HepG2 (cell line): ENCODE measurements at regions not wholly inside any gene's neighbourhood (a gene's known extent, or its start where the extent isn't known, plus 50 kb on each side); places are given as distances from the start of the nearest gene placed in this dataset.

Source experiments
- ATAC-seq: fragments of 200-7000 bp; cut with Tn5 transposase; 3 replicates; pipeline ENCODE4 v1.9.1; 2020; ENCODE audit warnings: mild to moderate bottlenecking, moderate library complexity
- BruUV-seq: library from RNA; stranded (reverse); fragments of 400-500 nt; replicated peaks from 2 replicates; lab custom pipeline; 2021; lab: Mats Ljungman, UMichigan
- CTCF ChIA-PET: fragments of 300-600 bp; formaldehyde crosslinking; extraction: SDS; loops from one replicate; lab custom pipeline; 2021; ENCODE audit warnings: low total read pairs, inconsistent platforms, low intra/inter-chr PET ratio; lab: Yijun Ruan, JAX
- POLR2A ChIA-PET: fragments of 350-600 bp; sonication (Branson Sonifier 250); formaldehyde crosslinking; loops from one replicate; lab custom pipeline; 2020; ENCODE audit warnings: antibody characterized with exemption, inconsistent platforms; lab: Yijun Ruan, JAX
- DNase-seq: peaks from one replicate; pipeline ENCODE4 v3.0.0-alpha.2; 2015; ENCODE audit warnings: low spot score
- FAIRE-seq: peaks from 3 replicates; lab custom pipeline; 2011; peaks lifted over from hg19 to GRCh38; lab: Jason Lieb, UNC
- H2AFZ ChIP-seq: one replicate; pipeline ENCODE4 v1.6.1; 2011; ENCODE audit warnings: low read length, inconsistent platforms
- H3K27ac ChIP-seq: fragments of 300-600 bp; 3 replicates; pipeline ENCODE4 v1.8.0; 2011; ENCODE audit warnings: mixed run types, mild to moderate bottlenecking, mixed read lengths, low read length, inconsistent platforms; ENCODE audit not compliant: insufficient read depth; ENCODE audit errors: extremely low read length
- H3K27me3 ChIP-seq, 2 experiments: fragments of 200-600 bp in 1 of 2; 2 replicates in 1 of 2; 3 replicates in 1 of 2; pipeline versions ENCODE4 v1.6.0 to v1.8.0; 2011; ENCODE audit warnings: low read length in 2 of 2, mild to moderate bottlenecking in 2 of 2, moderate library complexity in 2 of 2, inconsistent platforms in 1 of 2; ENCODE audit not compliant: insufficient read depth in 2 of 2, control insufficient read depth in 1 of 2
- H3K36me3 ChIP-seq, 2 experiments: fragments of 200-600 bp in 1 of 2; replicated peaks in 1 of 2; 2 replicates in 1 of 2; 3 replicates in 1 of 2; pipeline versions ENCODE4 v1.5.1 to v1.8.0; 2011; ENCODE audit warnings: low read length in 2 of 2, inconsistent platforms in 1 of 2; ENCODE audit not compliant: insufficient read depth in 2 of 2, control insufficient read depth in 1 of 2
- H3K4me1 ChIP-seq: 2 replicates; pipeline ENCODE4 v1.5.1; 2012; ENCODE audit warnings: low read length, inconsistent platforms; ENCODE audit not compliant: insufficient read depth
- H3K4me2 ChIP-seq: 2 replicates; pipeline ENCODE4 v1.6.0; 2011; ENCODE audit warnings: low read depth, low read length, inconsistent platforms
- H3K4me3 ChIP-seq, 3 experiments: fragments of 200-600 bp in 1 of 3; sonication (generic), shearing (Covaris generic) in 1 of 3; replicated peaks in 1 of 3; 2 replicates each; pipeline ENCODE4 v1.5.1; 2011 to 2016; ENCODE audit warnings: low read length in 3 of 3, inconsistent platforms in 2 of 3, low read depth in 2 of 3, mild to moderate bottlenecking in 2 of 3, control low read depth in 1 of 3, mixed read lengths in 1 of 3; ENCODE audit not compliant: insufficient read depth in 1 of 3
- H3K79me2 ChIP-seq: one replicate; pipeline ENCODE4 v1.6.1; 2011; ENCODE audit warnings: low read length, inconsistent platforms; ENCODE audit not compliant: insufficient read depth
- H3K9ac ChIP-seq: 2 replicates; pipeline ENCODE4 v1.6.0; 2011; ENCODE audit warnings: mild to moderate bottlenecking, low read depth, low read length, inconsistent platforms; ENCODE audit not compliant: insufficient read depth
- H3K9me3 ChIP-seq: 2 replicates; pipeline ENCODE4 v1.5.1; 2012; ENCODE audit warnings: mild to moderate bottlenecking, low read length
- H4K20me1 ChIP-seq: 2 replicates; pipeline ENCODE4 v1.6.0; 2011; ENCODE audit warnings: inconsistent platforms, mild to moderate bottlenecking, low read length, moderate library complexity; ENCODE audit not compliant: insufficient read depth
- ATF1 ChIP-seq: IDR thresholded peaks from 2 replicates; pipeline ENCODE4 v1.6.1; 2016; ENCODE audit warnings: mild to moderate bottlenecking, control low read depth
- DRAP1 ChIP-seq: IDR thresholded peaks from 2 replicates; pipeline ENCODE4 v1.6.1; 2016; ENCODE audit warnings: missing genetic modification reagents, missing compliant biosample characterization
- HOXA3 ChIP-seq: sonication (generic); formaldehyde crosslinking; IDR thresholded peaks from 2 replicates; pipeline ENCODE4 v1.5.0; 2020; ENCODE audit warnings: missing genetic modification reagents
- JARID2 ChIP-seq: sonication (generic); formaldehyde crosslinking; IDR thresholded peaks from 2 replicates; pipeline ENCODE4 v1.8.1; 2023; ENCODE audit warnings: missing genetic modification reagents, inconsistent platforms; ENCODE audit not compliant: insufficient replicate concordance
- MYPOP ChIP-seq: sonication (generic); formaldehyde crosslinking; IDR thresholded peaks from 2 replicates; pipeline ENCODE4 v1.8.1; 2023; ENCODE audit warnings: mild to moderate bottlenecking, moderate library complexity, missing genetic modification reagents
- PBX3 ChIP-seq: sonication (generic); formaldehyde crosslinking; IDR thresholded peaks from 2 replicates; pipeline ENCODE4 v1.8.1; 2023; ENCODE audit warnings: missing genetic modification reagents, inconsistent platforms, borderline replicate concordance
- PHF20 ChIP-seq: sonication (generic); formaldehyde crosslinking; IDR thresholded peaks from 2 replicates; pipeline ENCODE4 v1.5.0; 2020; ENCODE audit warnings: mild to moderate bottlenecking, missing genetic modification reagents
- TFAP4 ChIP-seq: sonication (generic); IDR thresholded peaks from 2 replicates; pipeline ENCODE4 v1.6.1; 2016; ENCODE audit warnings: low read depth, borderline replicate concordance
- TGIF2 ChIP-seq: IDR thresholded peaks from 2 replicates; pipeline ENCODE4 v1.6.1; 2016; ENCODE audit warnings: control low read depth, missing compliant biosample characterization
- ZNF263 ChIP-seq: sonication (generic); formaldehyde crosslinking; IDR thresholded peaks from 2 replicates; pipeline ENCODE4 v1.4.0; 2020; ENCODE audit warnings: missing genetic modification reagents
- ZNF589 ChIP-seq: sonication (generic); formaldehyde crosslinking; conservative IDR thresholded peaks from 2 replicates; pipeline ENCODE4 v1.8.0; 2022; ENCODE audit warnings: mild to moderate bottlenecking, moderate library complexity, missing genetic modification reagents
- ZNF652 ChIP-seq: IDR thresholded peaks from 2 replicates; pipeline ENCODE4 v1.6.1; 2016; ENCODE audit warnings: low read depth, borderline replicate concordance
- WGBS: methylation state at CpG from one replicate; pipeline ENCODE4 v1.1.6; 2017; ENCODE audit warnings: low lambda C conversion rate; 5-methylcytosine and 5-hydroxymethylcytosine counted together
- in situ Hi-C: cut with HindIII; loops from 2 replicates; pipeline ENCODE4 v1.10.0; 2017; ENCODE audit warnings: low pct_unique_long_range_greater_than_20kb; ENCODE audit not compliant: extremely low pct_ligation_motif_present
- intact Hi-C: fragments of 100-400 bp; cut with micrococcal nuclease; formaldehyde crosslinking; loops from one replicate; pipeline ENCODE4 v1.10.0; 2022; ENCODE audit not compliant: unreplicated experiment
- TF ChIP-seq, protein P1 (sequence below): IDR thresholded peaks from 2 replicates; pipeline ENCODE4 v1.6.1; 2016
- TF ChIP-seq, protein P2 (sequence below): IDR thresholded peaks from 2 replicates; pipeline ENCODE4 v1.6.1; 2016; ENCODE audit warnings: low read depth, control low read depth
- TF ChIP-seq, protein P3 (sequence below): fragments of 450-650 bp; IDR thresholded peaks from 2 replicates; pipeline ENCODE4 v1.6.1; 2016

GRCh38 chr6:28597217-28597835 lies 71.6 kb downstream of the GPX5 start:
- Histone ChIP-seq H3K4me2 (peak overlapping the region; percentile 80), H3K27me3 (no peaks in the 10 kb centered on the region), H3K36me3 (no peaks in the 10 kb centered on the region), H3K4me1 (peaks cover 16% of the 10 kb centered on the region), H3K4me3 (peak overlapping the region; percentile 38 to 66 (median 60)), H3K79me2 (no peaks in the 10 kb centered on the region), H3K9ac (peak overlapping the region; percentile 28; the same call in 1 of the 2 replicates), H3K27ac (no peak overlapping the region), H3K9me3 (no peaks in the 10 kb centered on the region), H2AFZ (peak overlapping the region; percentile 85), H4K20me1 (no peaks in the 10 kb centered on the region)
- intact Hi-C loops (no loop called here), in situ Hi-C loops (no loop called here)
- DNase-seq (peak; percentile 46), FAIRE-seq (no peak), ATAC-seq (peak; percentile 69)
- WGBS: 20% methylated on average over 18 of the region's 18 CpGs
- ChIA-PET POLR2A (interaction anchor here (1.2 kb wide), 1 partner anchor 9 kb away, joined by 3 read pairs; no protein-coding TSS in a partner anchor), CTCF (no interaction called here)
- no TSS peak for BruUV-seq
- TF ChIP-seq, protein P1, sequence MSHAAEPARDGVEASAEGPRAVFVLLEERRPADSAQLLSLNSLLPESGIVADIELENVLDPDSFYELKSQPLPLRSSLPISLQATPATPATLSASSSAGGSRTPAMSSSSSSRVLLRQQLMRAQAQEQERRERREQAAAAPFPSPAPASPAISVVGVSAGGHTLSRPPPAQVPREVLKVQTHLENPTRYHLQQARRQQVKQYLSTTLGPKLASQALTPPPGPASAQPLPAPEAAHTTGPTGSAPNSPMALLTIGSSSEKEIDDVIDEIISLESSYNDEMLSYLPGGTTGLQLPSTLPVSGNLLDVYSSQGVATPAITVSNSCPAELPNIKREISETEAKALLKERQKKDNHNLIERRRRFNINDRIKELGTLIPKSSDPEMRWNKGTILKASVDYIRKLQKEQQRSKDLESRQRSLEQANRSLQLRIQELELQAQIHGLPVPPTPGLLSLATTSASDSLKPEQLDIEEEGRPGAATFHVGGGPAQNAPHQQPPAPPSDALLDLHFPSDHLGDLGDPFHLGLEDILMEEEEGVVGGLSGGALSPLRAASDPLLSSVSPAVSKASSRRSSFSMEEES (CRISPR knock-in tag): peak; percentile 68; the same call in 1 of the 2 replicates
- TF ChIP-seq TGIF2 (no peak), TFAP4 (peak; percentile 46; the same call in 1 of the 2 replicates), HOXA3 (CRISPR knock-in tag) (0 out of 2 replicates have a peak, but pooled peaks have one; percentile 26), ZNF652 (CRISPR knock-in tag) (peak; percentile 77), JARID2 (CRISPR knock-in tag) (no peak), PBX3 (0 out of 2 replicates have a peak, but pooled peaks have one; percentile 61), DRAP1 (peak; percentile 40; the same call in 1 of the 2 replicates), MYPOP (CRISPR knock-in tag) (peak; percentile 61; the same call in 1 of the 2 replicates), ZNF589 (no peak), ZNF263 (no peak), PHF20 (peak; percentile 17; the same call in 1 of the 2 replicates), ATF1 (CRISPR knock-in tag) (peak; percentile 64)
- TF ChIP-seq, protein P2, sequence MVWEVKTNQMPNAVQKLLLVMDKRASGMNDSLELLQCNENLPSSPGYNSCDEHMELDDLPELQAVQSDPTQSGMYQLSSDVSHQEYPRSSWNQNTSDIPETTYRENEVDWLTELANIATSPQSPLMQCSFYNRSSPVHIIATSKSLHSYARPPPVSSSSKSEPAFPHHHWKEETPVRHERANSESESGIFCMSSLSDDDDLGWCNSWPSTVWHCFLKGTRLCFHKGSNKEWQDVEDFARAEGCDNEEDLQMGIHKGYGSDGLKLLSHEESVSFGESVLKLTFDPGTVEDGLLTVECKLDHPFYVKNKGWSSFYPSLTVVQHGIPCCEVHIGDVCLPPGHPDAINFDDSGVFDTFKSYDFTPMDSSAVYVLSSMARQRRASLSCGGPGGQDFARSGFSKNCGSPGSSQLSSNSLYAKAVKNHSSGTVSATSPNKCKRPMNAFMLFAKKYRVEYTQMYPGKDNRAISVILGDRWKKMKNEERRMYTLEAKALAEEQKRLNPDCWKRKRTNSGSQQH (CRISPR knock-in tag): no peak; the same call in 1 of the 2 replicates
- TF ChIP-seq, protein P3, sequence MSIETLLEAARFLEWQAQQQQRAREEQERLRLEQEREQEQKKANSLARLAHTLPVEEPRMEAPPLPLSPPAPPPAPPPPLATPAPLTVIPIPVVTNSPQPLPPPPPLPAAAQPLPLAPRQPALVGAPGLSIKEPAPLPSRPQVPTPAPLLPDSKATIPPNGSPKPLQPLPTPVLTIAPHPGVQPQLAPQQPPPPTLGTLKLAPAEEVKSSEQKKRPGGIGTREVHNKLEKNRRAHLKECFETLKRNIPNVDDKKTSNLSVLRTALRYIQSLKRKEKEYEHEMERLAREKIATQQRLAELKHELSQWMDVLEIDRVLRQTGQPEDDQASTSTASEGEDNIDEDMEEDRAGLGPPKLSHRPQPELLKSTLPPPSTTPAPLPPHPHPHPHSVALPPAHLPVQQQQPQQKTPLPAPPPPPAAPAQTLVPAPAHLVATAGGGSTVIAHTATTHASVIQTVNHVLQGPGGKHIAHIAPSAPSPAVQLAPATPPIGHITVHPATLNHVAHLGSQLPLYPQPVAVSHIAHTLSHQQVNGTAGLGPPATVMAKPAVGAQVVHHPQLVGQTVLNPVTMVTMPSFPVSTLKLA: no peak
